ENCODE measurements at regions not wholly inside any gene's neighbourhood (a gene's known extent, or its start where the extent isn't known, plus 50 kb on each side); places are given as distances from the start of the nearest gene placed in this dataset.

DNA sequence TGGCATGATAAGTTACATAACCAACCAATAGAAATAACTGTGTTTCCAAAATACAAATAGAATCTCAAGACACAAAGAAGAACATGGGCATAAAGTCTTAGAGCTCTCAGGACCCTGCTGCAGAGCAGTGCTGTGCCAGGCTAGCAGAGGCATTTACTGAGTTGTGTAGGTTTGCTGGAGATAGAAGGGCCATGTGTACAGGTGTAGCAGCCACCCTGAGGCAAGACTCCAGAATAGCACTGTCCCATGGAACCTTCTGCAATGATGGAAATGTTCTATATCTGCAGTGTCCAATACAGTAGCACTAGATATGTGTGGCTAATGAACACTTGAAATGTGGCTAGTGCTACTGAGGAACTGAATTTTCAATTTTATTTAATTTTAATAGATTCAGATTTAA, 267.0 kb upstream of the UMPS start:
- DNase-seq (ENCODE audit: low spot score): no peak
- ATAC-seq: no peak
- intact Hi-C loops (cut with DNase I): no loop called here

DNA sequence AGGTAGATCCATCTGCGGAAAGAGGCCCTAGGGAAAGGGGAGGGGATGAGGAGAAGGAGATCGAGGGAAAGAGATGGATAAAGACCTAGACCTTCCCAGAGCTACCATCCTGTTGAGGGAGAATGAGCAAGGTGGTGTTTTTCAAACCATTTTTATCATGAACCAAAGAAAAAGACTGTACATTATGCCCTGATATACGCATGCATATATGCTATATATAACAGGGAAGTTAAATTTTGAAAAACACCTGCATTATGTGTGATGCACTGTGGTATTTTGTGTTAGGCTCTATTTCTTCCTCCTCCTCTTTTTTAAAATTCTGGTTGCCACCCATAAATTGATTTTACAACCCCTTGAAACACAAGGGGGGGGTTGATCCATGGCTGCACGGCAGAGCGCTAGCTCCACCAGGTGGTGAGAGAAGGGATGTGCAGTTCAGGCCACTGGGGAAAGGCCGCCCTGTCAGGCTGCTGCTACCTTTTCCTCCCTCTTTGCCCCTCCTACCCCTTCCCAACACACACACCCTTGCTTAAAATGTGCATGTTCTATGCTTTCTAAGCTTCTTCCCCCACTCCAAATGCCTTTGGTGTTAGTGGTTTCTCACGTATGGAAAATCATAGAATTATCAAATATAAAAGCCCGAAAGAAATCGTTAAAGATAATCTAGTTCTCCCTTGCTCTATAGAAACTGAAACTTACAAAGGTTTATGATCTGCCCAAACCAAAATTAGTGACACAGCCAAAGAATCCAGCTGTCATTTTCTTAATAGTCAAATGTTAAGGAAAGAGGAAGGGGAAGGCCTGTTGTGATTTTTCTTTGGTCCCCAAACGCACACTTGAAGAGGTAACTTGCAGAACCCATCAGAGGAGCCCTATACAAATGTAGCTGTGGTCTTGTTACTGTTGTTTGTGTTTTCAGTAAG, 262.0 kb upstream of the UMPS start:
- peak; percentile 64 for ATAC-seq
- intact Hi-C loops (cut with DNase I): no loop called here
- no peak for DNase-seq (ENCODE audit: low spot score)

- intact Hi-C loops (cut with DNase I): no loop called here
- DNase-seq (ENCODE audit: low spot score): no peak
- no peak for ATAC-seq
Measured at GRCh38 chr3:124469555-124469954, 260.7 kb upstream of the UMPS start.

DNA sequence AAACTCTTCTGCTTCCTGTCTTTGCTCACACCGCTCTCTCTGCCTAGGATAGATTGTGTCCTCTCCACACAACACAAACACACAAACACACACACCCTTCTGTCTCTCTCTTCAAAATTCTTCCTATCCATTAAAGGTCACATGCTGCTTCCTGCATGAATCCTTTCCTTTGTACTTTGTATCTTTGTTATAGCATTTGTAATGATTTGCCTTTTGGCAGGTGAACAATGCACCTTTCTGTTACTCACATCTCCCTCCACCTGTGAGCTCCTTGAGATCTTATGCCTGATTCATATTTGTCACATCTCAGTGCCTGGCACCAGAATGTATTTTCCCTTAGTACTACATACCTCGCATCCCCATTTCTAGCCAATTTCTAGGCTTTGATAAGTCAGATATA, 251.4 kb upstream of the UMPS start:
- intact Hi-C loops (cut with DNase I): no loop called here
- no peak for ATAC-seq

DNA sequence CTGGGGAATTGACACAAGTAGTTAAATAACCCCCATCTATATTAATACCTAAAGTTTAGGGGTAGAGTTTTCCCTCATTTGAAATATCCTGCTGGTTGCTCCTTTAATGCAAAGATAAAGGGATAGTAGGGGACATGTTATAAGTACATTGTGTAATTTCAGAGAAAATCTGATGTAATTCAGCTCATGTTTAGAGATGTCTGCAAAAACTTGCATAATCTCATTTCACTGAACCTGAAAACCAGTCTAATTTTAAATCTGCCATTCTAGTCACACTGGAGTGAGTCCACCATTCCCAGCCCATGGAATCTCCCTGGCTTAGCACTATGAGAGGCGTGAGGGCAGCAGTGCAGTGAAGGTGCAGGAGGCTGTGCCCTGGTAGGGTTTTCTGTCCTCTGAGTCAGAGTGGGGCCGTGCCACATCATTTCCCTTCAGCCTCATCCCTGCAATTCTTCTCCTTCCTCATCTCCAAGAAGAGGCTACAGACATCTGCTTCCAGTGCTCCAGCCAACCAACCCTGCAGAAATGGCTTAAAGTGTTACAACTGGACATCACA, 246.3 kb upstream of the UMPS start:
- intact Hi-C loops (cut with DNase I): no loop called here
- DNase-seq (ENCODE audit: low spot score) (no peak), ATAC-seq (no peak)

More for the DNA sequence above, 251.4 kb upstream of the UMPS start:
- no peak for DNase-seq (ENCODE audit: low spot score)

DNA sequence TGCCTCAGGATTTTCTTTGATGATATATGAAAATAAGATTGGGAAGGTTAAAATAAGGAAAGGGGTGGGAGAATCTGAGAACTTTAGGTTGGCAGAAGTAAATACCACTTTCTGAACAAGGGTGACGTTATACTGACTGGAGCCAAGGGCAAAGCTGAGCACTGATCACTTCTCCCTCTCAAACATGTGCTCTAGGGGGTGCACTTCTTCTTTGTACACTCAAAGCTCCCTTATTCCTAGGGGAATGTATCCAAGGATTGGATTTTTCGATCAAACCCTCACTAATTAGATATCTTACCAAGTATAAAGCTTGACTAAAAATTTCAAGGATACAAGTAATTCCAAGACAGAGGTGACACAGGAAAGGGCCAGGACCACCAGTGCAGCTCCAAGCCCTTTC, 243.9 kb upstream of the UMPS start:
- intact Hi-C loops (cut with DNase I): no loop called here
- DNase-seq (ENCODE audit: low spot score) (no peak), ATAC-seq (no peak)

- DNase-seq (ENCODE audit: low spot score) (no peak), ATAC-seq (no peak)
- intact Hi-C loops (cut with DNase I): no loop called here
Measured at GRCh38 chr3:124489506-124489905, 240.7 kb upstream of the UMPS start.

DNA sequence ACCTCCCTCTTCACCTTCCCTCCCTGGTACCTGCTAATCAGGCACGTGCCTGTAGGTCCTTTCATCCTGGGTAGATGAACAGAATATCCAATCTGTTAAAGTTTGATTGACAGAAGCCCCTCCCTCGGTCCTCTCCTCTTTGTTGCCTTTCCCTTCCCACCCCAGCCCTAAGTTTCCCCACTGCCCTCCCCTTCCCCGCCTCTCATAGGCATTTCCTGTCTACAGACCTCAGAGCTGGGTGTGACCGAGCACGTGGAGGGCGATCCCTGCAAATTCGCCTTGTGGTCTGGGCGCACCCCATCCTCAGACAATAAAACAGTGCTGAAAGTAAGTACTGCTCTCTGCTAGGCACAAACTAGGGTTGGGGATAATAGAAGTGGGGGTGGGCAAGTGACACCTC, 239.2 kb upstream of the UMPS start:
- intact Hi-C loops (cut with DNase I): no loop called here
- ATAC-seq (no peak), DNase-seq (ENCODE audit: low spot score) (no peak)

- DNase-seq (ENCODE audit: low spot score) (no peak), ATAC-seq (no peak)
- intact Hi-C loops (cut with DNase I): no loop called here
Measured at GRCh38 chr3:124491875-124492274, 238.4 kb upstream of the UMPS start.

DNA sequence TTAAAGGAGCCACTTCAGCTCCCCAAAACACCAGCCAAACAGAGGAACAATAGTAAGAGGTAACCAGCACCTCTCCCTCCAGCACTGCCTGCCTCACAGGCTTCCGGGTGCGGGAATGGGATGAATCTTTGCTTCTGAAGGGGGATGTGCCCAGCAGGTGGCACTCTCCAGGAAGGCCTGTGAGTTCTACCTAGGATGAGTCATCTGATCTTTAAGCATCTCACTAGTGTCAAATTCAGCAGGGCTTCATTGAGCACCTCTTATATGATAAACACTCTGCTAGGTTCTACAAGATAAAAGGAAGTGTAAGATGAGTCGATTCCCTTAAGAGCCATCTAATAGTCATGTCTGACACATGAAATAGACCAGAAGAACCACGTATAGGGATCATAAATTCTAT, 237.4 kb upstream of the UMPS start:
- DNase-seq (ENCODE audit: low spot score) (no peak), ATAC-seq (no peak)
- intact Hi-C loops (cut with DNase I): no loop called here

GRCh38 chr3:124496061-124496460, 234.2 kb upstream of the UMPS start:
- DNase-seq (ENCODE audit: low spot score): no peak
- no peak for ATAC-seq
- intact Hi-C loops (cut with DNase I): no loop called here

DNA sequence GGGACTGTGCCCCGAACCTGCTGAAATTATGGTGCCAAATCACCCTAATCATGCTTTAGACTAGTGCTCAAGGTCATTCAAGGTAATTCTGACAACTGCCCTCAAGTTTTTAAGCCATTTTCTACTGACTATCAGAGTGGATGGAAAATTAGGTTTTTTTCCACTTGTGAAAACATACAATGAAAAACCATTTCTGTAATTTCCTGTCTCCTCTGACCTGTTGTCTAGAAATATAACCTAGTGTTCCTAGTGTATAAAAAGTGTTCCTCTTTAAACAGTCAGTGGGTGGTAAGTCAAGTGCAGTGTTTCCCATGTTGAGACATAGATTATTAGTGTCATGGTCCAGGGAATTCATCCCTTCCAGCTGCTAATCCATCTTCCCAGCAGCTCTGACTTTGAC, 232.8 kb upstream of the UMPS start:
- ATAC-seq (no peak), DNase-seq (ENCODE audit: low spot score) (no peak)
- intact Hi-C loops (cut with DNase I): no loop called here

DNA sequence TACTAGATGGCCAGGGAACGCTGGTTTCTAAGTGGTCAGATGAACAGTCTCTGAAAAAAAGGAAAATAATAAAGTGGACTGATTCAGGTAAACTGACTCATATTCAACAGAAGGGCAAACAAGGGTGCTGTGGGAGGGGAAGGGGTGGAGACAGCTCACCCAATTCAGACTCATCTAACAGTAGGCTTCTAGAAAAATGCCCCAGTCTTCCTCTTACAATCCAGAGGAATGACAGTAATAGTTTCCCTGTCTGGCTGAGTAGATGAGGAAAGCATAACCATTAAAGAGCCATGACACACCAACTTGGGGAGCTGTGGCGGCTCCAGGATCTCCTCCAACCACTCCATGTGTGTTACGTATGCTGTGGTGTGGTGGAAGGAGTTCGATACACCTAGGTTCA, 231.4 kb upstream of the UMPS start:
- ATAC-seq (no peak), DNase-seq (ENCODE audit: low spot score) (no peak)
- intact Hi-C loops (cut with DNase I): no loop called here

DNA sequence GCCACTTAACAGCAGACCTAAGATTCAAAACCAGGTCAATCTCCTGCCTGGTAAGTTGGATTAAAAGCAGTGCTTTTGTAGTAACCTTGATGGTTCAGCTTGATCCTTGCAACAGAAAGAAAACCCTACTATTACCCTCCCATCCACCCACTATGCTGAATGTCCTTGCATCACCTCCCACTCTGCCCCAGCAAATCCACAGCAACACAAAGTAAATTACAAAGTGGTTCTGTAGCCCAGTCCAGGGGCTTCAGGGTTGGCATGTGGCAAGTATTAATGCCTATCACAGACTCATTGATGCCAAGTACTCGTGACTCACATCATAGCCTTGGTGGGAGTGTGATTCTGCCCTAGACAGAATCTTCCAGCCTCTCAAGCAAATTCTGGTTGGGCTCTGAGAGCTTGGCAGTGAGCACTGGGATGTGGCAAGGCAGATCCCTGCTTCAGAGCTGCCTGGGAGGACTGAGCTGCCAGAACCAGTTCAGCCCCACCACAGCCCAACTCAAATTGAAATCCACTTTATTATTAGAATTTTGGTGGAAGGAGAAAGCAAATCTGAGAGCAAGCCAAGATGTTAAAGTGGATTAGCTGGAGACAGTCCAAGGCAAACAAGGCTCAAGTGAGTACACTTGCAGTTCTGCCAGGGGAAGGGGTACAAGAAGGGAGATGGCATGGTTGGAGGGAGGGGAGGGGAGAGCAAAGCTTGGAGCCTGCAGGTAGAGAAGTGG, 225.8 kb upstream of the UMPS start:
- ATAC-seq (no peak), DNase-seq (ENCODE audit: low spot score) (no peak)
- intact Hi-C loops (cut with DNase I): no loop called here

- DNase-seq (ENCODE audit: low spot score): no peak
- no peak for ATAC-seq
- intact Hi-C loops (cut with DNase I): no loop called here
Measured at GRCh38 chr3:124509884-124510283, 220.4 kb upstream of the UMPS start.

DNA sequence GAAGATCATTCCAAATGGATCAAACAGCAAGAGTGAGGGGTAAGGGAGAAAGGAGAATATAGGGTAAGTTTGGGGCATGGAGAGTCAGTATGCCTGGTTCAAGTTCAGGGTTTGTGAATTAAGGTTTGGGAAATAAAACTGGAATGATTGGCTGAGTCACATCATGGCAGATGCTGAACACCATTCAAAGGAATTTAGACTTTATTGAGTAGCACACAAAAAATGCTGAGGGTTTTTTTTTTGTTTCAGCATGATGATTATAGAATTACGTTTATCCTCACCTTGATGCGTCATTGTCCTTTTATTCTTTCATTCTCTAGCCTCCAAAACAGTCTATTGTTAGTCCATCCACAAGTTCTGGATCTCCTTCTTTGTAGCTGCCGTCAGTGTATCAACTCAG, 220.0 kb upstream of the UMPS start:
- DNase-seq (ENCODE audit: low spot score) (no peak), ATAC-seq (no peak)
- intact Hi-C loops (cut with DNase I): no loop called here

DNA sequence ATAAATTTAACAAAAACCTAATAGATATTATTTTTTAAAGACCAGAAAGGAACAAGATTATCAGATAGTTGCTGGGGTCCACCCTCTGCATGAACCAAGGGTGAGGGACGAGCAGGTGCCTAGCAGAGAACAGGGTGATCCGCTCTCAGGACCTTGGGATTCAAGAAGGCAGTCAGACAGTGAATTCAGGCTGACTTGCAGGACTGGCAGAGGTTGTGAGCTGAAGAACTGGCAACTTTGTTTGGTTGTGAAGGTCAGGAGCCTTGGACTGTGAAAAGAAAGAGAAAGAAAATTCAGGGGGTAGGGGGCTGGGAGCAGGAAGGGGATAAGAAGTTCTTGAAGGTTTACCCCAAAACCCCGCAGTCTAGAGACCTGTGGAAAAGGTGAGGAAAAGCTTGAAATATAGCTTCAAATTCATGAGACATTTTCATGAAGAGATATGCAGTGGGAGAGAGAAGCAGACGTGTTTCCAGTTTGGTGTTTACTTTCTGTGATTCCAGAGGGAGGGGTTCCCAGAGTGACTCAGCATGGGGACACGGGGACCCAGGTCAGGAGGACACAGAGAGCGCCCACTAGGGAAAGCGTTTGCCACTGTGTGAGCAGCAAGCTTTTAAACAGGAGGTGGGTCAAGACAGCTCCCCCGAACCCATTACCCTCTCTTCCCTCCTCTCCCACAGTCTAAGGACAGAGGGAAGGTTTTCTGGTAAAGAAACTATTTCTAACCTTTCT, 217.2 kb upstream of the UMPS start:
- intact Hi-C loops (cut with DNase I): no loop called here
- no peak for DNase-seq (ENCODE audit: low spot score)
- no peak for ATAC-seq

GRCh38 chr3:124513610-124513997, 216.6 kb upstream of the UMPS start:
- DNase-seq (ENCODE audit: low spot score): no peak
- ATAC-seq: no peak
- intact Hi-C loops (cut with DNase I): no loop called here

- DNase-seq (ENCODE audit: low spot score) (no peak), ATAC-seq (no peak)
- intact Hi-C loops (cut with DNase I): no loop called here
Measured at GRCh38 chr3:124514683-124515082, 215.6 kb upstream of the UMPS start.

GRCh38 chr3:124516333-124516732, 213.9 kb upstream of the UMPS start:
- intact Hi-C loops (cut with DNase I): no loop called here
- no peak for ATAC-seq

More at GRCh38 chr3:124516333-124516732, 213.9 kb upstream of the UMPS start:
- no peak for DNase-seq (ENCODE audit: low spot score)

Measured in sciatic nerve (tissue), 2 donors.